ENCODE measurements at regions not wholly inside any gene's neighbourhood (a gene's known extent, or its start where the extent isn't known, plus 50 kb on each side); places are given as distances from the start of the nearest gene placed in this dataset.
"Not testable (repeated sequence)": the region's sequence is repeated elsewhere in the genome, so short reads cannot be mapped to it uniquely, and the experiment has no call there.

GRCh38 chr5:19285286-19285685 is 702.7 kb downstream of the CDH18 start:
- no peak for DNase-seq (ENCODE audit: low read depth)
- no peak overlapping the region for H3K4me3 ChIP-seq (ENCODE audit: control insufficient read depth, low read depth, low read length)
- TF ChIP-seq CTCF (conservative IDR thresholded peaks at IDR 0.05; ENCODE audit: control insufficient read depth, insufficient read depth, low read depth, low read length), result no peak

DNA sequence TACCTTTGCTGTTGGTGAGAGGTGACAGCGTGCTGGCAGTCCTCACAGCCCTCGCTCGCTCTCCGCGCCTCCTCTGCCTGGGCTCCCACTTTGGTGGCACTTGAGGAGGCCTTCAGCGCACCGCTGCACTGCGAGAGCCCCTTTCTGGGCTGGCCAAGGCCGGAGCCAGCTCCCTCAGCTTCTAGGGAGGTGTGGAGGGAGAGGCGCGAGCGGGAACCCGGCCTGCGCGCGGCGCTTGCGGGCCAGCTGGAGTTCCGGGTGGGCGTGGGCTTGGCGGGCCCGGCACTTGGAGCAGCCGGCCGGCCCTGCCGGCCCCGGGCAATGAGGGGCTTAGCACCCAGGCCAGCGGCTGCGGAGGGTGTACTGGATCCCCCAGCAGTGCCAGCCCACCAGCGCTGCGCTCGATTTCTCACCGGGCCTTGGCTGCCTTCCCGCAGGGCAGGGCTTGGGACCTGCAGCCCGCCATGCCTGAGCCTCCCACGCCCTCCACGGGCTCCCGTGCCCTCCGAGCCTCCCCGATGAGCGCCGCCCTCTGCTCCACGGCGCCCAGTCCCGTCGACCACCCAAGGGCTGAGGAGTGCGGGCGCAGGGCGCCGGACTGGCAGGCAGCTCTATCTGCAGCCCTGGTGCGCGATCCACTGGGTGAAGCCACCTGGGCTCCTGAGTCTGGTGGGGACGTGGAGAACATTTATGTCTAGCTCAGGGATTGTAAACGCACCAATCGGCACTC is 700.3 kb downstream of the CDH18 start:
- DNase-seq (ENCODE audit: low read depth), result not testable (repeated sequence)

DNA sequence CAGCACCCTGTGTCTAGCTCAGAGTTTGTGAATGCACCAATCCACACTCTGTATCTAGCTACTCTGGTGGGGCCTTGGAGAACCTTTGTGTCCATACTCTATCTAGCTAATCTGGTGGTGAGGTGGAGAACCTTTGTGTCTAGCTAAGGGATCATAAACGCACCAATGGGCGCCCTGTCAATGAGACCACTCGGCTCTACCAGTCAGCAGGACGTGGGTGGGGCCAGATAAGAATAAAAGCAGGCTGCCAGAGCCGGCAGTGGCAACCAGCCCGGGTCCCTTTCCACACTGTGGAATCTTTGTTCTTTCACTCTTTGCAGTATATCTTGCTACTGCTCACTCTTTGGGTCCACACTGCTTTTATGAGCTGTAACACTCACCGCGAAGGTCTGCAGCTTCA is 699.7 kb downstream of the CDH18 start:
- not testable (repeated sequence) for DNase-seq (ENCODE audit: low read depth); H3K4me3 ChIP-seq (ENCODE audit: control insufficient read depth, low read depth, low read length)

More for the DNA sequence above, 700.3 kb downstream of the CDH18 start:
- H3K4me3 ChIP-seq (ENCODE audit: control insufficient read depth, low read depth, low read length), result not testable (repeated sequence)

- DNase-seq (ENCODE audit: low read depth), result no peak
- no peak overlapping the region for H3K4me3 ChIP-seq (ENCODE audit: control insufficient read depth, low read depth, low read length)
- no peak for TF ChIP-seq CTCF (conservative IDR thresholded peaks at IDR 0.05; ENCODE audit: control insufficient read depth, insufficient read depth, low read depth, low read length)
These were observed 690.1 kb downstream of the CDH18 start for GRCh38 chr5:19297934-19298333.

DNA sequence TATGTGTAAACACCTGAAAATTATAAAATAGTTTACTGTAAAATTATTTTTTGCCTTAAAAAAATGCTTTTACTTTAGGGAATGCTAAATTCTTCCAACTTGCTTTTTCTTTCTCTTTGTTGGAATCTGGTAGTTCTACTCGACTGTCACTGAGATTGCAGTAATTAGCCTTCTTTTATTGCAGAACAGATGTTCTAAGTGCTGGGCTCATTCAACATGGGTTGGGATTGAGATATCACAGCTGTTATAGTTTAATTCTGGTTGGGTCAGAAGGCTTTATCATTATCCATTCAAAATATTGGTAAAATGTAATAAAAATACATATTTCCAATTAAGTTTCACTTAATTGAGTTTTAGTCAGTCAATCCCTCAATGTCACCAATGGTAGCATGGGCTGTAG is 686.7 kb downstream of the CDH18 start:
- TF ChIP-seq CTCF (conservative IDR thresholded peaks at IDR 0.05; ENCODE audit: control insufficient read depth, insufficient read depth, low read depth, low read length), result no peak
- no peak overlapping the region for H3K4me3 ChIP-seq (ENCODE audit: control insufficient read depth, low read depth, low read length)
- DNase-seq (ENCODE audit: low read depth), result no peak

- no peak overlapping the region for H3K4me3 ChIP-seq (ENCODE audit: control insufficient read depth, low read depth, low read length)
- no peak for TF ChIP-seq CTCF (conservative IDR thresholded peaks at IDR 0.05; ENCODE audit: control insufficient read depth, insufficient read depth, low read depth, low read length)
- DNase-seq (ENCODE audit: low read depth), result no peak
These were observed 673.2 kb downstream of the CDH18 start for GRCh38 chr5:19314840-19315239.

DNA sequence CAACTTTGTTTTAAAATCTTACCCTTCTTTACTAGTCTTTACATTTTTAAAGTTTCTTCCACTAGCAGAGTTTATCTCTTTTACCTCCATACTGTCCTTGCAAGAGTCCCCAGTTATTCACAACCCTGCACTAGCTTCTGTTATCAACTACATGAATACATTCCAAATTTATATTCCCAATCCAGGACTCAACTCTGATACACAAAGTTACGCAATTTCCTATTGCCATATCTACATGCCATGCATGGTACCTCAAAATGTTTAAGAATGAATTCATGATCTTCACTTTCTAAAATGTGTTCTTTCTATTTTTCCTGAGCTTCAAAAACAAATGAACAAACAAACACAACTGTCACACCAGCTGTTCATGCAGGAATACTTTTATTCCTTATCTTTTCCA is 668.7 kb downstream of the CDH18 start:
- TF ChIP-seq CTCF (conservative IDR thresholded peaks at IDR 0.05; ENCODE audit: control insufficient read depth, insufficient read depth, low read depth, low read length), result no peak
- no peak for DNase-seq (ENCODE audit: low read depth)
- H3K4me3 ChIP-seq (ENCODE audit: control insufficient read depth, low read depth, low read length), result no peak overlapping the region
